ENCODE measurements at regions not wholly inside any gene's neighbourhood (a gene's known extent, or its start where the extent isn't known, plus 50 kb on each side); places are given as distances from the start of the nearest gene placed in this dataset.
A peak's percentile ranks its signal among the peaks of the same experiment; 100 is the strongest.

DNA sequence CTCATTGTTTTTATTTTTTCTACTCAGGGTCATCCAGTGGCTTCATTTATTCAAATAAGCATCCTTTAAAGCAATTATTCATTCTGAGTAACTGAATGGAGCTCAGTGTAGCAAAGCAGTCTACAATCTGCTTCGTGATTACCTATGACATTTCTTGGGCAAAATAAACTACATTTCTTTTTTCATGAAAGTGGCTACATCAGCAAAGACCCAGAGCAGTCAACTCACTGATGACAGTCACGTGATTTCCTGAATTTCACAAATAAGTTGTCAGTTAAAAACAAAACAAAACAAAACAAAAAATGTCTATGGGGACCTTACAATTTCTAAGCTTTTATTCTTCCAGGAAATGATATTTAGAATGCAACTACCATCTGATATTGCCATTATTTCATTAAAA lies 182.1 kb downstream of the VEGFC start:
- H3K27ac ChIP-seq (ENCODE audit: low read depth, low read length) = no peak overlapping the region
- no peak overlapping the region for H3K4me3 Mint-ChIP-seq (ENCODE audit: unreplicated experiment)
- H4K20me1 ChIP-seq (ENCODE audit: insufficient read depth, low read length) = no peaks in the 10 kb centered on the region
- no peak overlapping the region for H3K9ac ChIP-seq (ENCODE audit: low read length)
- no peaks in the 10 kb centered on the region for H3K27me3 Mint-ChIP-seq (ENCODE audit: low read depth, unreplicated experiment)
- H3K79me2 ChIP-seq (ENCODE audit: insufficient read depth, low read length) = no peaks in the 10 kb centered on the region
- TF ChIP-seq EZH2 (IDR thresholded peaks at IDR 0.05; ENCODE audit: insufficient read depth, low read length) = no peak
- TF ChIP-seq, protein P1, sequence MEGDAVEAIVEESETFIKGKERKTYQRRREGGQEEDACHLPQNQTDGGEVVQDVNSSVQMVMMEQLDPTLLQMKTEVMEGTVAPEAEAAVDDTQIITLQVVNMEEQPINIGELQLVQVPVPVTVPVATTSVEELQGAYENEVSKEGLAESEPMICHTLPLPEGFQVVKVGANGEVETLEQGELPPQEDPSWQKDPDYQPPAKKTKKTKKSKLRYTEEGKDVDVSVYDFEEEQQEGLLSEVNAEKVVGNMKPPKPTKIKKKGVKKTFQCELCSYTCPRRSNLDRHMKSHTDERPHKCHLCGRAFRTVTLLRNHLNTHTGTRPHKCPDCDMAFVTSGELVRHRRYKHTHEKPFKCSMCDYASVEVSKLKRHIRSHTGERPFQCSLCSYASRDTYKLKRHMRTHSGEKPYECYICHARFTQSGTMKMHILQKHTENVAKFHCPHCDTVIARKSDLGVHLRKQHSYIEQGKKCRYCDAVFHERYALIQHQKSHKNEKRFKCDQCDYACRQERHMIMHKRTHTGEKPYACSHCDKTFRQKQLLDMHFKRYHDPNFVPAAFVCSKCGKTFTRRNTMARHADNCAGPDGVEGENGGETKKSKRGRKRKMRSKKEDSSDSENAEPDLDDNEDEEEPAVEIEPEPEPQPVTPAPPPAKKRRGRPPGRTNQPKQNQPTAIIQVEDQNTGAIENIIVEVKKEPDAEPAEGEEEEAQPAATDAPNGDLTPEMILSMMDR (IDR thresholded peaks at IDR 0.05; ENCODE audit: insufficient read depth, low read depth, low read length) = no peak
- no peaks in the 10 kb centered on the region for H3K4me1 Mint-ChIP-seq (ENCODE audit: low read depth, unreplicated experiment)
- H3K9me3 ChIP-seq (ENCODE audit: insufficient read depth, low read depth, low read length) = no peaks in the 10 kb centered on the region
- FAIRE-seq = no peak
- no peaks in the 10 kb centered on the region for H3K36me3 ChIP-seq (ENCODE audit: insufficient read depth, low read length)
- H3K27me3 ChIP-seq (ENCODE audit: insufficient read depth, low read length) = no peaks in the 10 kb centered on the region
- no peak overlapping the region for H3K27ac Mint-ChIP-seq (ENCODE audit: unreplicated experiment)
- no peak overlapping the region for H3K4me3 ChIP-seq (ENCODE audit: insufficient read depth, low read depth, low read length)
- no peak overlapping the region for H2AFZ ChIP-seq (ENCODE audit: low read depth, low read length)
- no peaks in the 10 kb centered on the region for H3K36me3 Mint-ChIP-seq (ENCODE audit: low read depth, unreplicated experiment)
- peaks cover 1% of the 10 kb centered on the region for H3K9me3 Mint-ChIP-seq (ENCODE audit: unreplicated experiment)
- no peak for DNase-seq (ENCODE audit: low read depth)
- H3K4me1 ChIP-seq (ENCODE audit: insufficient read depth, low read length) = no peaks in the 10 kb centered on the region
- no peak overlapping the region for H3K4me2 ChIP-seq (ENCODE audit: low read length)

DNA sequence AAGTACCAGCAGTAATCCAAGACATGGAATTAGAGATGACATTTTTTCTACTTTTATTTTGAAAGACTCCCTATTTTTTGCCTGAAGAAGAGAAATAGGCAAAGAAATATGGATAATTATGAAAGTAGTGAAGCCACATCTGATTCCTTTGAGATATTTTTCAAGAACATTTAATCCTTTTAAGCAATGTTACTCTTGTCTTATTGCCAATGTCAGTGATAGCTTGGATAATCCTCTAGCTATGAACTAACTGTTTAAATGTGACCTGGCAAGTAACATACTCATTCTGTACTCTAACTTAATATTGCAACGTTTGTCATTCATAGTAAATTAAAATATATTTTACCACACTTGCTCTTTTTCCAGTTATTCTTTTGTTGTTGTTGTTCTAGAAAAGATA lies 181.3 kb downstream of the VEGFC start:
- no peaks in the 10 kb centered on the region for H4K20me1 ChIP-seq (ENCODE audit: insufficient read depth, low read length)
- peaks cover 1% of the 10 kb centered on the region for H3K9me3 Mint-ChIP-seq (ENCODE audit: unreplicated experiment)
- no peak overlapping the region for H3K9ac ChIP-seq (ENCODE audit: low read length)
- H3K4me1 Mint-ChIP-seq (ENCODE audit: low read depth, unreplicated experiment) = no peaks in the 10 kb centered on the region
- H3K27ac Mint-ChIP-seq (ENCODE audit: unreplicated experiment) = no peak overlapping the region
- H3K27ac ChIP-seq (ENCODE audit: low read depth, low read length) = no peak overlapping the region
- H3K4me2 ChIP-seq (ENCODE audit: low read length) = no peak overlapping the region
- FAIRE-seq (peak; percentile 41), DNase-seq (ENCODE audit: low read depth) (no peak)
- H3K27me3 ChIP-seq (ENCODE audit: insufficient read depth, low read length) = no peaks in the 10 kb centered on the region
- H3K4me3 ChIP-seq (ENCODE audit: insufficient read depth, low read depth, low read length) = no peak overlapping the region
- H3K4me1 ChIP-seq (ENCODE audit: insufficient read depth, low read length) = no peaks in the 10 kb centered on the region
- TF ChIP-seq, protein P1 (IDR thresholded peaks at IDR 0.05; ENCODE audit: insufficient read depth, low read depth, low read length) = no peak
- TF ChIP-seq EZH2 (IDR thresholded peaks at IDR 0.05; ENCODE audit: insufficient read depth, low read length) = no peak
- no peaks in the 10 kb centered on the region for H3K9me3 ChIP-seq (ENCODE audit: insufficient read depth, low read depth, low read length)
- H2AFZ ChIP-seq (ENCODE audit: low read depth, low read length) = no peak overlapping the region
- no peak overlapping the region for H3K4me3 Mint-ChIP-seq (ENCODE audit: unreplicated experiment)
- no peaks in the 10 kb centered on the region for H3K36me3 ChIP-seq (ENCODE audit: insufficient read depth, low read length)
- no peaks in the 10 kb centered on the region for H3K36me3 Mint-ChIP-seq (ENCODE audit: low read depth, unreplicated experiment)
- no peaks in the 10 kb centered on the region for H3K79me2 ChIP-seq (ENCODE audit: insufficient read depth, low read length)
- no peaks in the 10 kb centered on the region for H3K27me3 Mint-ChIP-seq (ENCODE audit: low read depth, unreplicated experiment)

DNA sequence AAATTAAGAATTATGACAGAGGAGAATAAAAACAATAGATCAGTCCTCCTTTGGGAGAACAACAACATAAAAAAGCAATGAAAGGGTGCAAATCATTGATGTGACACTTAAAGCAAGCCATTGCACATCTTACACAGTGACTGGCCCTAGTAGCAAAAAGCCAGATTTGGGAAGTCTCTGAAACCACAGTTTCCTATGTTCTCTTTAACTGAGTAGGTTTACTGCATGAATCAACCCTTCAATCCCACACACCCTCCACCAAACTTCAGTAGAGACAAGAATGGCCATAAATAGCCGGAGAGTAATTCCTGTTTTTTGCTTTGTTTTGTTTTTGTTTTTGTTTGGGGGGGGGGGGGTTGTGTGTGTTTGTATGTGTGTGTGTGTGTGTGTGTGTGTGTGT lies 180.8 kb downstream of the VEGFC start:
- TF ChIP-seq, protein P1 (IDR thresholded peaks at IDR 0.05; ENCODE audit: insufficient read depth, low read depth, low read length) = no peak
- no peak for TF ChIP-seq EZH2 (IDR thresholded peaks at IDR 0.05; ENCODE audit: insufficient read depth, low read length)
- FAIRE-seq (no peak), DNase-seq (ENCODE audit: low read depth) (no peak)
- Mint-ChIP-seq H3K27me3 (ENCODE audit: low read depth, unreplicated experiment) (no peaks in the 10 kb centered on the region), H3K36me3 (ENCODE audit: low read depth, unreplicated experiment) (no peaks in the 10 kb centered on the region), H3K4me3 (ENCODE audit: unreplicated experiment) (no peak overlapping the region), H3K9me3 (ENCODE audit: unreplicated experiment) (peaks cover 1% of the 10 kb centered on the region), H3K27ac (ENCODE audit: unreplicated experiment) (no peak overlapping the region), H3K4me1 (ENCODE audit: low read depth, unreplicated experiment) (no peaks in the 10 kb centered on the region)
- no peaks in the 10 kb centered on the region for H3K36me3 ChIP-seq (ENCODE audit: insufficient read depth, low read length)
- no peak overlapping the region for H3K4me2 ChIP-seq (ENCODE audit: low read length)
- no peaks in the 10 kb centered on the region for H3K79me2 ChIP-seq (ENCODE audit: insufficient read depth, low read length)
- H3K4me3 ChIP-seq (ENCODE audit: insufficient read depth, low read depth, low read length) = no peak overlapping the region
- H2AFZ ChIP-seq (ENCODE audit: low read depth, low read length) = no peak overlapping the region
- no peaks in the 10 kb centered on the region for H3K9me3 ChIP-seq (ENCODE audit: insufficient read depth, low read depth, low read length)
- no peaks in the 10 kb centered on the region for H3K27me3 ChIP-seq (ENCODE audit: insufficient read depth, low read length)
- H4K20me1 ChIP-seq (ENCODE audit: insufficient read depth, low read length) = no peaks in the 10 kb centered on the region
- no peak overlapping the region for H3K9ac ChIP-seq (ENCODE audit: low read length)
- no peak overlapping the region for H3K27ac ChIP-seq (ENCODE audit: low read depth, low read length)
- no peaks in the 10 kb centered on the region for H3K4me1 ChIP-seq (ENCODE audit: insufficient read depth, low read length)

Data from astrocyte (in vitro differentiated cells and primary cell).